K562 (cell line): ENCODE measurements at regions not wholly inside any gene's neighbourhood (a gene's known extent, or its start where the extent isn't known, plus 50 kb on each side); places are given as distances from the start of the nearest gene placed in this dataset.

Experiments used
- ZBTB40 ChIP-seq, 2 experiments: fragments of 450-650 bp in 1 of 2; sonication (generic) in 1 of 2; formaldehyde crosslinking in 1 of 2; IDR thresholded peaks; 2 replicates each; pipeline versions ENCODE4 v1.7.1 to v1.9.0; 2016 to 2022; ENCODE audit warnings: inconsistent platforms in 1 of 2, mild to moderate bottlenecking in 1 of 2, missing genetic modification reagents in 1 of 2

- no peak for TF ChIP-seq ZBTB40 (IDR thresholded peaks at IDR 0.05)
- TF ChIP-seq ZBTB40 (CRISPR knock-in tag; IDR thresholded peaks at IDR 0.05), result no peak
Measured at GRCh38 chr20:58075586-58076345, 152.7 kb downstream of the ANKRD60 start (continued).
